HCT116 (cell line): ENCODE measurements at regions not wholly inside any gene's neighbourhood (a gene's known extent, or its start where the extent isn't known, plus 50 kb on each side); places are given as distances from the start of the nearest gene placed in this dataset.
"Not testable (repeated sequence)": the region's sequence is repeated elsewhere in the genome, so short reads cannot be mapped to it uniquely, and the experiment has no call there.

Experiments
- ATAC-seq: fragments of 200-7000 bp; cut with Tn5 transposase; 2 replicates; pipeline ENCODE4 v1.9.1; 2020; ENCODE audit warnings: mild to moderate bottlenecking, moderate library complexity
- BruUV-seq: library from RNA; stranded (reverse); fragments of 400-500 nt; replicated peaks from 2 replicates; lab custom pipeline; 2021; lab: Mats Ljungman, UMichigan
- CTCF ChIA-PET: fragments of 300-600 bp; sonication (Branson Sonifier 250); formaldehyde crosslinking; loops from one replicate; lab custom pipeline; 2021; ENCODE audit warnings: antibody characterized with exemption; lab: Charles Lee
- POLR2A ChIA-PET: fragments of 300-600, 350-600 bp; sonication (Branson Sonifier 250); formaldehyde crosslinking; loops from one replicate; lab custom pipeline; 2021; ENCODE audit warnings: antibody characterized with exemption; lab: Charles Lee
- RAD21 ChIA-PET, 2 experiments: fragments of 300-600 bp; sonication (Branson Sonifier 250); formaldehyde crosslinking; loops; one replicate each; lab custom pipeline; 2023; ENCODE audit warnings: low total read pairs in 2 of 2; ENCODE audit not compliant: uncharacterized antibody in 2 of 2, unreplicated experiment in 2 of 2, low non-redundant PET in 1 of 2; lab: Charles Lee
- DNase-seq: peaks from one replicate; pipeline ENCODE4 v3.0.0-alpha.2; 2010; ENCODE audit warnings: low read depth, low spot score
- H2AFZ ChIP-seq: fragments of 200-600 bp; shearing (Covaris generic), sonication (generic); 2 replicates; pipeline ENCODE4 v1.6.1; 2017; ENCODE audit warnings: low read depth, mixed run types, mixed read lengths, antibody characterized with exemption, low read length; ENCODE audit not compliant: poor library complexity, severe bottlenecking
- H3K27ac ChIP-seq: 2 replicates; pipeline ENCODE4 v1.5.1; 2012; ENCODE audit warnings: low read depth, low read length
- H3K27me3 ChIP-seq: fragments of 200-600 bp; sonication (generic); 2 replicates; pipeline ENCODE4 v1.6.1; 2016; ENCODE audit warnings: mixed run types, low read length, mixed read lengths; ENCODE audit not compliant: insufficient read depth
- H3K36me3 ChIP-seq, 2 experiments: fragments of 200-500 bp in 1 of 2; fragments of 200-600 bp in 1 of 2; sonication (Bioruptor generic) in 1 of 2; sonication (generic) in 1 of 2; 2 replicates each; pipeline versions ENCODE4 v1.5.1 to v1.6.1; 2014 to 2016; ENCODE audit warnings: low read length in 2 of 2, inconsistent platforms in 1 of 2, mixed read lengths in 1 of 2, mixed run types in 1 of 2; ENCODE audit not compliant: insufficient read depth in 2 of 2, control insufficient read depth in 1 of 2
- H3K4me1 ChIP-seq, 2 experiments: fragments of 200-600 bp in 1 of 2; sonication (generic) in 1 of 2; 2 replicates each; pipeline versions ENCODE4 v1.5.1 to v1.6.1; 2012 to 2017; ENCODE audit warnings: low read length in 2 of 2, inconsistent platforms in 1 of 2, mild to moderate bottlenecking in 1 of 2, mixed read lengths in 1 of 2, mixed run types in 1 of 2, moderate library complexity in 1 of 2; ENCODE audit not compliant: insufficient read depth in 2 of 2, control insufficient read depth in 1 of 2
- H3K4me2 ChIP-seq: fragments of 200-600 bp; sonication (generic); 2 replicates; pipeline ENCODE4 v1.6.1; 2017; ENCODE audit warnings: mixed run types, low read length, mixed read lengths
- H3K4me3 ChIP-seq, 2 experiments: fragments of 200-600 bp in 1 of 2; sonication (generic) in 1 of 2; replicated peaks in 1 of 2; 2 replicates each; pipeline ENCODE4 v1.5.1; 2011 to 2016; ENCODE audit warnings: low read length in 2 of 2, control low read depth in 1 of 2, low read depth in 1 of 2, mild to moderate bottlenecking in 1 of 2, mixed read lengths in 1 of 2, mixed run types in 1 of 2
- H3K79me2 ChIP-seq: fragments of 200-600 bp; sonication (generic); 2 replicates; pipeline ENCODE4 v1.6.1; 2017; ENCODE audit warnings: mild to moderate bottlenecking, mixed run types, low read length, moderate library complexity, mixed read lengths; ENCODE audit not compliant: insufficient read depth
- H3K9ac ChIP-seq: fragments of 200-600 bp; sonication (generic); 2 replicates; pipeline ENCODE4 v1.6.1; 2016; ENCODE audit warnings: low read length, mixed read lengths
- H3K9me2 ChIP-seq: fragments of 200-600 bp; sonication (generic), shearing (Covaris generic); 2 replicates; pipeline ENCODE4 v1.6.1; 2017; ENCODE audit warnings: mixed run types, mild to moderate bottlenecking, moderate library complexity; ENCODE audit not compliant: insufficient read depth
- H3K9me3 ChIP-seq, 2 experiments: fragments of 200-500 bp in 1 of 2; fragments of 200-600 bp in 1 of 2; sonication (Bioruptor generic) in 1 of 2; sonication (generic) in 1 of 2; 2 replicates each; pipeline ENCODE4 v1.6.1; 2014 to 2017; ENCODE audit warnings: low read length in 2 of 2, mixed read lengths in 2 of 2, inconsistent platforms in 1 of 2, low read depth in 1 of 2, mild to moderate bottlenecking in 1 of 2, mixed run types in 1 of 2, moderate library complexity in 1 of 2; ENCODE audit not compliant: control insufficient read depth in 1 of 2, insufficient read depth in 1 of 2
- H4K20me1 ChIP-seq: fragments of 200-600 bp; sonication (generic), shearing (Covaris generic); 2 replicates; pipeline ENCODE4 v1.6.1; 2017; ENCODE audit warnings: mixed run types, mild to moderate bottlenecking, moderate library complexity; ENCODE audit not compliant: insufficient read depth
- intact Hi-C: fragments of 100-400 bp; cut with micrococcal nuclease; formaldehyde crosslinking; loops from 2 replicates; pipeline ENCODE4 v1.10.0; 2022

- H3K4me3 ChIP-seq, RAD21 ChIA-PET, intact Hi-C loops, H2AFZ ChIP-seq, H3K4me1 ChIP-seq, BruUV-seq, H3K27me3 ChIP-seq, H3K9me3 ChIP-seq, H3K36me3 ChIP-seq, H3K79me2 ChIP-seq, CTCF ChIA-PET, H3K9me2 ChIP-seq, H3K9ac ChIP-seq, H3K4me2 ChIP-seq, POLR2A ChIA-PET, H4K20me1 ChIP-seq, ATAC-seq, DNase-seq, H3K27ac ChIP-seq: not testable (repeated sequence)
Measured at GRCh38 chr1:149726688-149727087, 55.8 kb upstream of the FCGR1A start.

- H2AFZ ChIP-seq, DNase-seq, RAD21 ChIA-PET, H3K9me2 ChIP-seq, BruUV-seq, H3K27ac ChIP-seq, H3K79me2 ChIP-seq, POLR2A ChIA-PET, H3K4me2 ChIP-seq, intact Hi-C loops, CTCF ChIA-PET, ATAC-seq, H4K20me1 ChIP-seq, H3K27me3 ChIP-seq, H3K4me3 ChIP-seq, H3K9ac ChIP-seq, H3K9me3 ChIP-seq, H3K4me1 ChIP-seq, H3K36me3 ChIP-seq: not testable (repeated sequence)
Measured at GRCh38 chr1:149728598-149728997, 53.9 kb upstream of the FCGR1A start.
